ENCODE measurements at regions not wholly inside any gene's neighbourhood (a gene's known extent, or its start where the extent isn't known, plus 50 kb on each side); places are given as distances from the start of the nearest gene placed in this dataset.

GRCh38 chr5:2813678-2814077, 62.2 kb upstream of the IRX2 start:
- no peak for TF ChIP-seq POLR2A (IDR thresholded peaks at IDR 0.05)
- TF ChIP-seq CTCF (IDR thresholded peaks at IDR 0.05) = no peak
- TF ChIP-seq POLR2AphosphoS5 (IDR thresholded peaks at IDR 0.05) = no peak

All from sigmoid colon (tissue), 4 donors.